A673 (cell line): ENCODE measurements at regions not wholly inside any gene's neighbourhood (a gene's known extent, or its start where the extent isn't known, plus 50 kb on each side); places are given as distances from the start of the nearest gene placed in this dataset.
"Not testable (repeated sequence)": the region's sequence is repeated elsewhere in the genome, so short reads cannot be mapped to it uniquely, and the experiment has no call there.

ENCODE experiments used
- BruUV-seq: library from RNA; stranded (reverse); fragments of 400-500 nt; replicated peaks from 2 replicates; lab custom pipeline; 2021; lab: Mats Ljungman, UMichigan
- CTCF ChIA-PET: fragments of 300-600 bp; sonication (Branson Sonifier 250); formaldehyde crosslinking; loops from one replicate; lab custom pipeline; 2022; ENCODE audit warnings: antibody characterized with exemption; lab: Charles Lee
- POLR2A ChIA-PET: fragments of 300-600 bp; sonication (Branson Sonifier 250); formaldehyde crosslinking; loops from one replicate; lab custom pipeline; 2022; ENCODE audit warnings: antibody characterized with exemption; ENCODE audit not compliant: low non-redundant PET; lab: Charles Lee
- DNase-seq: peaks from one replicate; pipeline ENCODE4 v3.0.0-alpha.2; 2015; ENCODE audit warnings: low spot score
- H3K27ac ChIP-seq: fragments of 200-600 bp; sonication (generic); 2 replicates; pipeline ENCODE4 v1.5.1; 2016; ENCODE audit warnings: mixed run types, low read depth, mild to moderate bottlenecking, mixed read lengths, antibody characterized with exemption, low read length; ENCODE audit not compliant: poor library complexity, severe bottlenecking
- H3K27me3 ChIP-seq: fragments of 200-600 bp; sonication (generic); replicated peaks from 2 replicates; pipeline ENCODE4 v1.6.1; 2017; ENCODE audit warnings: mixed run types, low read depth, mild to moderate bottlenecking, mixed read lengths, antibody characterized with exemption, low read length; ENCODE audit not compliant: insufficient read depth, poor library complexity
- H3K36me3 ChIP-seq: fragments of 200-600 bp; sonication (generic); 2 replicates; pipeline ENCODE4 v1.6.1; 2016; ENCODE audit warnings: mixed run types, mild to moderate bottlenecking, mixed read lengths, antibody characterized with exemption, low read length; ENCODE audit not compliant: insufficient read depth, poor library complexity, severe bottlenecking
- H3K4me1 ChIP-seq: fragments of 200-600 bp; sonication (generic); 2 replicates; pipeline ENCODE4 v1.6.1; 2017; ENCODE audit warnings: mixed run types, mild to moderate bottlenecking, mixed read lengths, antibody characterized with exemption, low read length; ENCODE audit not compliant: insufficient read depth, poor library complexity, severe bottlenecking
- H3K4me3 ChIP-seq: fragments of 200-600 bp; sonication (generic); 2 replicates; pipeline ENCODE4 v1.5.1; 2016; ENCODE audit warnings: low read depth, mixed run types, mild to moderate bottlenecking, mixed read lengths, low read length; ENCODE audit not compliant: poor library complexity, severe bottlenecking
- H3K9me3 ChIP-seq: fragments of 200-600 bp; sonication (generic); 2 replicates; pipeline ENCODE4 v1.6.1; 2016; ENCODE audit warnings: mixed run types, low read depth, mild to moderate bottlenecking, mixed read lengths, antibody characterized with exemption, low read length; ENCODE audit not compliant: poor library complexity, severe bottlenecking
- CTCF ChIP-seq: fragments of 300-800, 200-600 bp; sonication (generic); conservative IDR thresholded peaks from 2 replicates; pipeline ENCODE4 v1.5.1; 2017; ENCODE audit warnings: low read depth, mild to moderate bottlenecking, antibody characterized with exemption, low read length, moderate library complexity, mixed read lengths
- EZH2 ChIP-seq: fragments of 200-600 bp; sonication (generic); IDR thresholded peaks from 2 replicates; pipeline ENCODE4 v1.6.1; 2017; ENCODE audit warnings: borderline replicate concordance, low read depth, mild to moderate bottlenecking, mixed read lengths, antibody characterized with exemption, low read length; ENCODE audit not compliant: poor library complexity, severe bottlenecking
- intact Hi-C: fragments of 100-400 bp; cut with micrococcal nuclease; formaldehyde crosslinking; loops from one replicate; pipeline ENCODE4 v1.10.0; 2022; ENCODE audit not compliant: unreplicated experiment

GRCh38 chr2:242046206-242046826 lies 176.8 kb downstream of the RTP5 start:
- intact Hi-C loops, result no loop called here
- H3K4me3 ChIP-seq, result no peak overlapping the region

GRCh38 chr2:242047963-242048362 lies 178.4 kb downstream of the RTP5 start:
- Histone ChIP-seq H3K4me1 (peaks cover 12% of the 10 kb centered on the region), H3K27ac (no peak overlapping the region), H3K4me3 (no peak overlapping the region), H3K36me3 (no peaks in the 10 kb centered on the region), H3K27me3 (no peaks in the 10 kb centered on the region), H3K9me3 (no peaks in the 10 kb centered on the region)
- TF ChIP-seq EZH2, result no peak
- no peak for TF ChIP-seq CTCF
- intact Hi-C loops, result no loop called here
- no peak for DNase-seq
- ChIA-PET POLR2A (no interaction called here), CTCF (no interaction called here)
- BruUV-seq, result no TSS peak

More at GRCh38 chr2:242046206-242046826, 176.8 kb downstream of the RTP5 start:
- POLR2A ChIA-PET, result no interaction called here
- TF ChIP-seq EZH2 (no peak), CTCF (no peak)
- H3K4me1 ChIP-seq, result peaks cover 12% of the 10 kb centered on the region
- H3K27ac ChIP-seq, result no peak overlapping the region
- no peaks in the 10 kb centered on the region for H3K27me3 ChIP-seq
- no TSS peak for BruUV-seq
- no peaks in the 10 kb centered on the region for H3K9me3 ChIP-seq
- peak; percentile 61 for DNase-seq
- CTCF ChIA-PET, result no interaction called here
- H3K36me3 ChIP-seq, result no peaks in the 10 kb centered on the region

GRCh38 chr2:242048479-242048878 lies 178.9 kb downstream of the RTP5 start:
- no peaks in the 10 kb centered on the region for H3K27me3 ChIP-seq

GRCh38 chr2:242049492-242049891 lies 180.0 kb downstream of the RTP5 start:
- H3K27ac ChIP-seq, intact Hi-C loops, DNase-seq, H3K9me3 ChIP-seq, POLR2A ChIA-PET, H3K27me3 ChIP-seq, H3K4me3 ChIP-seq, CTCF ChIA-PET, H3K4me1 ChIP-seq, BruUV-seq, H3K36me3 ChIP-seq: not testable (repeated sequence)

More at GRCh38 chr2:242048479-242048878, 178.9 kb downstream of the RTP5 start:
- H3K4me3 ChIP-seq, result no peak overlapping the region
- TF ChIP-seq EZH2 (no peak), CTCF (no peak)
- DNase-seq, result no peak
- no peak overlapping the region for H3K27ac ChIP-seq
- ChIA-PET POLR2A (no interaction called here), CTCF (no interaction called here)
- no TSS peak for BruUV-seq
- H3K4me1 ChIP-seq, result peaks cover 7% of the 10 kb centered on the region
- no peaks in the 10 kb centered on the region for H3K9me3 ChIP-seq
- no peaks in the 10 kb centered on the region for H3K36me3 ChIP-seq
- intact Hi-C loops, result no loop called here
